H1 (cell line): ENCODE measurements at regions not wholly inside any gene's neighbourhood (a gene's known extent, or its start where the extent isn't known, plus 50 kb on each side); places are given as distances from the start of the nearest gene placed in this dataset.

ENCODE experiments used
- CTCF ChIA-PET: fragments of 300-600 bp; sonication (Branson Sonifier 250); formaldehyde crosslinking; loops from one replicate; lab custom pipeline; 2021; ENCODE audit not compliant: partially characterized antibody; lab: Charles Lee
- POLR2A ChIA-PET: fragments of 300-600 bp; sonication (Branson Sonifier 250); formaldehyde crosslinking; loops from one replicate; lab custom pipeline; 2021; ENCODE audit warnings: inconsistent platforms; ENCODE audit not compliant: partially characterized antibody; lab: Charles Lee
- DNase-seq, 2 experiments: peaks; one replicate each; pipeline versions ENCODE4 v3.0.0 to v3.0.0-alpha.2; 2010 to 2022; ENCODE audit warnings: low spot score in 2 of 2, low read depth in 1 of 2, mixed read lengths in 1 of 2
- FAIRE-seq: peaks from 2 replicates; lab custom pipeline; 2011; peaks lifted over from hg19 to GRCh38; lab: Jason Lieb, UNC
- H2AFZ ChIP-seq: 2 replicates; pipeline ENCODE4 v1.8.1; 2012; ENCODE audit warnings: low read length, inconsistent platforms
- H2AK5ac ChIP-seq: 2 replicates; pipeline ENCODE4 v1.6.1; 2013; ENCODE audit warnings: low read depth, low read length
- H2BK120ac ChIP-seq: replicated peaks from 2 replicates; pipeline ENCODE3; 2013; ENCODE audit warnings: low read depth, low read length, inconsistent platforms
- H2BK12ac ChIP-seq: 2 replicates; pipeline ENCODE4 v1.6.1; 2013; ENCODE audit warnings: low read depth, low read length
- H2BK15ac ChIP-seq: 2 replicates; pipeline ENCODE4 v1.6.1; 2013; ENCODE audit warnings: low read length
- H2BK20ac ChIP-seq: 2 replicates; pipeline ENCODE4 v1.6.1; 2013; ENCODE audit warnings: low read length
- H2BK5ac ChIP-seq: 2 replicates; pipeline ENCODE4 v1.6.1; 2013; ENCODE audit warnings: low read depth, low read length
- H3K14ac ChIP-seq: 2 replicates; pipeline ENCODE4 v1.6.1; 2013; ENCODE audit warnings: inconsistent platforms; ENCODE audit not compliant: insufficient read length
- H3K18ac ChIP-seq: 2 replicates; pipeline ENCODE4 v1.6.1; 2013; ENCODE audit warnings: low read length; ENCODE audit errors: extremely low read depth
- H3K23ac ChIP-seq: 2 replicates; pipeline ENCODE4 v1.6.1; 2013; ENCODE audit warnings: inconsistent platforms; ENCODE audit not compliant: insufficient read length
- H3K23me2 ChIP-seq: 2 replicates; pipeline ENCODE4 v1.6.1; 2013; ENCODE audit warnings: low read depth, low read length
- H3K27ac ChIP-seq: 2 replicates; pipeline ENCODE4 v1.6.1; 2011; ENCODE audit warnings: low read depth, low read length, inconsistent platforms
- H3K27me3 ChIP-seq, 4 experiments: replicated peaks in 1 of 4; 1 replicate in 1 of 4; 2 replicates in 3 of 4; pipeline versions ENCODE4 v1.6.1 to v1.8.1; 2011 to 2013; ENCODE audit warnings: low read length in 3 of 4, mild to moderate bottlenecking in 3 of 4, inconsistent platforms in 2 of 4, mixed read lengths in 2 of 4, moderate library complexity in 1 of 4; ENCODE audit not compliant: control insufficient read depth in 3 of 4, insufficient read depth in 3 of 4; ENCODE audit errors: extremely low read depth in 1 of 4
- H3K36me3 ChIP-seq, 4 experiments: 2 replicates each; pipeline versions ENCODE4 v1.6.1 to v1.8.1; 2011 to 2013; ENCODE audit warnings: mild to moderate bottlenecking in 4 of 4, low read length in 3 of 4, moderate library complexity in 2 of 4, control low read depth in 1 of 4, inconsistent platforms in 1 of 4; ENCODE audit not compliant: insufficient read depth in 4 of 4, control insufficient read depth in 2 of 4
- H3K4ac ChIP-seq: replicated peaks from 2 replicates; pipeline ENCODE3; 2013; ENCODE audit warnings: low read length, low read depth, mixed read lengths, inconsistent platforms; ENCODE audit not compliant: insufficient read length
- H3K4me1 ChIP-seq, 4 experiments: replicated peaks in 1 of 4; 1 replicate in 1 of 4; 2 replicates in 3 of 4; pipeline versions ENCODE4 v1.6.1 to v1.8.1; 2011 to 2013; ENCODE audit warnings: low read length in 3 of 4, inconsistent platforms in 2 of 4, mixed read lengths in 1 of 4; ENCODE audit not compliant: insufficient read depth in 4 of 4, control insufficient read depth in 3 of 4
- H3K4me2 ChIP-seq, 2 experiments: 2 replicates each; pipeline versions ENCODE4 v1.6.1 to v1.8.1; 2011 to 2013; ENCODE audit warnings: low read depth in 2 of 2, low read length in 2 of 2, control low read depth in 1 of 2, inconsistent platforms in 1 of 2, mild to moderate bottlenecking in 1 of 2; ENCODE audit not compliant: insufficient read depth in 1 of 2
- H3K4me3 ChIP-seq, 4 experiments: fragments of 200-600, 300-600 bp in 1 of 4; sonication (generic), shearing (Covaris generic), sonication (Bioruptor Twin) in 1 of 4; 2 replicates each; pipeline versions ENCODE4 v1.5.1 to v1.8.1; 2011 to 2016; ENCODE audit warnings: low read length in 4 of 4, low read depth in 3 of 4, control low read depth in 2 of 4, inconsistent platforms in 2 of 4, mild to moderate bottlenecking in 2 of 4, mixed read lengths in 1 of 4, moderate library complexity in 1 of 4; ENCODE audit not compliant: insufficient read depth in 2 of 4; ENCODE audit errors: extremely low read depth in 1 of 4
- H3K56ac ChIP-seq: replicated peaks from 2 replicates; pipeline ENCODE3; 2013; ENCODE audit warnings: low read depth, mild to moderate bottlenecking, mixed read lengths, low read length, inconsistent platforms; ENCODE audit not compliant: insufficient read length
- H3K79me1 ChIP-seq: 2 replicates; pipeline ENCODE4 v1.6.1; 2013; ENCODE audit warnings: low read depth, low read length, control low read depth
- H3K79me2 ChIP-seq, 2 experiments: 2 replicates each; pipeline versions ENCODE4 v1.6.1 to v1.8.1; 2012 to 2013; ENCODE audit warnings: low read length in 2 of 2, mild to moderate bottlenecking in 2 of 2, inconsistent platforms in 1 of 2; ENCODE audit not compliant: insufficient read depth in 2 of 2, control insufficient read depth in 1 of 2
- H3K9ac ChIP-seq, 4 experiments: replicated peaks in 1 of 4; 1 replicate in 1 of 4; 2 replicates in 3 of 4; pipeline versions ENCODE4 v1.6.1 to v1.8.1; 2011 to 2013; ENCODE audit warnings: low read depth in 3 of 4, low read length in 3 of 4, control low read depth in 2 of 4, mild to moderate bottlenecking in 2 of 4, moderate library complexity in 2 of 4, inconsistent platforms in 1 of 4; ENCODE audit errors: extremely low read depth in 1 of 4
- H3K9me3 ChIP-seq, 2 experiments: 2 replicates each; pipeline versions ENCODE4 v1.6.1 to v1.8.1; 2012 to 2013; ENCODE audit warnings: mild to moderate bottlenecking in 2 of 2, moderate library complexity in 2 of 2, control low read depth in 1 of 2, inconsistent platforms in 1 of 2, low read depth in 1 of 2, low read length in 1 of 2, mixed read lengths in 1 of 2; ENCODE audit not compliant: insufficient read depth in 2 of 2
- H4K20me1 ChIP-seq, 2 experiments: replicated peaks in 1 of 2; 2 replicates each; pipeline versions ENCODE3 to v1.8.1; 2011 to 2013; ENCODE audit warnings: inconsistent platforms in 2 of 2, low read length in 2 of 2, mild to moderate bottlenecking in 1 of 2; ENCODE audit not compliant: insufficient read depth in 2 of 2, control insufficient read depth in 1 of 2
- H4K5ac ChIP-seq: 2 replicates; pipeline ENCODE4 v1.6.1; 2013; ENCODE audit warnings: low read length, low read depth, mixed read lengths, inconsistent platforms; ENCODE audit not compliant: insufficient read length
- H4K8ac ChIP-seq: 2 replicates; pipeline ENCODE4 v1.8.0; 2013; ENCODE audit warnings: mild to moderate bottlenecking, moderate library complexity, low read length, inconsistent platforms; ENCODE audit not compliant: insufficient read depth; ENCODE audit errors: extremely low read depth
- H4K91ac ChIP-seq: replicated peaks from 2 replicates; pipeline ENCODE3; 2013; ENCODE audit warnings: low read length, mixed read lengths, inconsistent platforms; ENCODE audit not compliant: insufficient read length
- BCL11A ChIP-seq, 2 experiments: IDR thresholded peaks; one replicate each; pipeline ENCODE4 v1.6.1; 2011; ENCODE audit warnings: low read depth in 2 of 2, low read length in 2 of 2, mild to moderate bottlenecking in 2 of 2
- BRCA1 ChIP-seq: IDR thresholded peaks from 2 replicates; pipeline ENCODE4 v1.6.1; 2012; ENCODE audit warnings: low read depth, low read length, improper control_type of control experiment
- FOSL1 ChIP-seq: IDR thresholded peaks from 2 replicates; pipeline ENCODE4 v1.6.1; 2011; ENCODE audit warnings: mild to moderate bottlenecking, low read depth, low read length, moderate library complexity; ENCODE audit not compliant: insufficient read depth
- POLR2A ChIP-seq, 2 experiments: IDR thresholded peaks; 1 replicate in 1 of 2; 2 replicates in 1 of 2; pipeline ENCODE4 v1.6.1; 2011; ENCODE audit warnings: low read depth in 2 of 2, low read length in 2 of 2, mild to moderate bottlenecking in 2 of 2; ENCODE audit errors: control extremely low read depth in 1 of 2
- SRF ChIP-seq: IDR thresholded peaks from 2 replicates; pipeline ENCODE4 v1.6.1; 2011; ENCODE audit warnings: mild to moderate bottlenecking, low read depth, low read length, moderate library complexity
- TAF7 ChIP-seq: optimal IDR thresholded peaks from 2 replicates; pipeline ENCODE3; 2011; ENCODE audit warnings: low read depth, mild to moderate bottlenecking, inconsistent platforms, low read length, moderate library complexity, borderline replicate concordance
- WGBS, 2 experiments: shearing (Covaris generic) in 1 of 2; methylation state at CpG; one replicate each; pipeline versions ENCODE4 v1.1.6 to v1.1.7; 2013 to 2015; ENCODE audit warnings: low lambda C conversion rate in 2 of 2, mixed read lengths in 2 of 2, inconsistent platforms in 1 of 2, low coverage in 1 of 2, missing lambda C conversion rate in 1 of 2; ENCODE audit not compliant: insufficient replicate concordance in 2 of 2, insufficient coverage in 1 of 2, insufficient read length in 1 of 2; ENCODE audit errors: extremely low coverage in 1 of 2, missing lambda C conversion rate in 1 of 2; 5-methylcytosine and 5-hydroxymethylcytosine counted together

DNA sequence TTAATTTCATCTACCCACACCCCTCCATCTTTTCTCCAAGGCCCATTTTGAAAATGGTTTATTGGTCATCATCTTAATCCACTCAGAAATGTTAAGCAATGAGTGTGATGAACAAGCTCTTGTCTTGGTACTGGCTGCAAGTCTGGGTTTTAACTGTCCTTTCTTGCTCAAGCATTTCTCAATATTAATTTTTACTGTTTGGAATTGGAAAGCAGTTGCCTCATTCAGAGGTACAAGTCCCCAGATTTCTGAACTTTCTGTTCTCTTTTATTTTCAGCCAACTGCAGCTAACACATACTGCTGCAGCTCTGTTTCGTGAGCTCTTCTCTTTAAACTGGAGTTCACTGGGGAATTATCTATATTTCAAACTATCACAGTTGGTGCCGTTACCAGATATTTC is 99.4 kb upstream of the TEX51 start:
- Histone ChIP-seq H3K4me1 (peaks cover 0 to 5% (median 2%) of the 10 kb centered on the region in 4 experiments; a peak in 2 of 7 replicates), H2AK5ac (no peak overlapping the region), H2BK15ac (no peak overlapping the region), H3K36me3 (no peaks in the 10 kb centered on the region), H2BK120ac (no peak overlapping the region), H4K8ac (no peak overlapping the region), H3K27me3 (0 out of 7 replicates have a peak, but pooled peaks cover 0 to 2% (median 0%) of the 10 kb centered on the region in 4 experiments), H3K27ac (no peak overlapping the region), H3K18ac (no peak overlapping the region), H3K79me1 (no peaks in the 10 kb centered on the region), H3K4ac (no peak overlapping the region), H2BK20ac (no peak overlapping the region), H4K20me1 (no peaks in the 10 kb centered on the region), H3K9me3 (no peaks in the 10 kb centered on the region), H2AFZ (no peak overlapping the region), H3K9ac (no peak overlapping the region), H4K5ac (no peak overlapping the region), H2BK5ac (no peak overlapping the region), H3K4me3 (no peak overlapping the region), H4K91ac (no peak overlapping the region), H2BK12ac (no peak overlapping the region), H3K79me2 (no peaks in the 10 kb centered on the region), H3K4me2 (no peak overlapping the region), H3K14ac (no peak overlapping the region), H3K23ac (no peak overlapping the region), H3K23me2 (no peaks in the 10 kb centered on the region), H3K56ac (no peak overlapping the region)
- TF ChIP-seq POLR2A (IDR thresholded peaks at IDR 0.05; ENCODE audit: control extremely low read depth in 1 of 2, low read depth in 2 of 2, low read length in 2 of 2) (no peak), BRCA1 (no peak), TAF7 (no peak), BCL11A (IDR thresholded peaks at IDR 0.05; ENCODE audit: low read depth in 2 of 2, low read length in 2 of 2) (no peak), FOSL1 (no peak), SRF (no peak)
- POLR2A ChIA-PET: no interaction called here
- CTCF ChIA-PET: interaction anchor here (0.6 to 1.2 kb wide), 2 partner anchors 116 to 172 kb away, joined by 3 to 4 read pairs; no protein-coding TSS in a partner anchor
- DNase-seq (no peak), FAIRE-seq (no peak)
- 89% methylated on average over 2 of the region's 2 CpGs; no CpG with 5 or more reads in 1 of the 2 experiments for WGBS, 2 experiments
